ENCODE measurements at regions not wholly inside any gene's neighbourhood (a gene's known extent, or its start where the extent isn't known, plus 50 kb on each side); places are given as distances from the start of the nearest gene placed in this dataset.

GRCh38 chrX:99887918-99888317 is 522.2 kb downstream of the PCDH19 start:
- TF ChIP-seq POLR2A (IDR thresholded peaks at IDR 0.05): no peak
- TF ChIP-seq CTCF (IDR thresholded peaks at IDR 0.05): no peak

All from esophagus squamous epithelium (tissue), 4 donors.